Peyer's patch (tissue), 4 donors: ENCODE measurements at regions not wholly inside any gene's neighbourhood (a gene's known extent, or its start where the extent isn't known, plus 50 kb on each side); places are given as distances from the start of the nearest gene placed in this dataset.

Source experiments
- CTCF ChIP-seq, 6 experiments: fragments of 450-650 bp in 4 of 6; fragments of 200-600 bp in 2 of 6; sonication (generic) in 1 of 6; IDR thresholded peaks; one replicate each; pipeline ENCODE4 v1.5.1; 2017 to 2019; ENCODE audit warnings: antibody characterized with exemption in 6 of 6, mild to moderate bottlenecking in 3 of 6, moderate library complexity in 1 of 6
- POLR2A ChIP-seq, 2 donors: fragments of 450-650 bp; IDR thresholded peaks; one replicate each; pipeline ENCODE4 v1.5.1; 2017; ENCODE audit warnings: antibody characterized with exemption in 2 of 2, mild to moderate bottlenecking in 2 of 2, moderate library complexity in 2 of 2

- TF ChIP-seq CTCF (IDR thresholded peaks at IDR 0.05) = no peak
- no peak for TF ChIP-seq POLR2A (IDR thresholded peaks at IDR 0.05)
Observed at GRCh38 chr4:115866364-115866896, 753.0 kb upstream of the NDST4 start.
